ENCODE measurements at regions not wholly inside any gene's neighbourhood (a gene's known extent, or its start where the extent isn't known, plus 50 kb on each side); places are given as distances from the start of the nearest gene placed in this dataset.

GRCh38 chr13:53873558-53873957 lies 844.9 kb downstream of the OLFM4 start:
- no peak for TF ChIP-seq CTCF (IDR thresholded peaks at IDR 0.05; ENCODE audit: control insufficient read depth, insufficient read depth, low read depth, low read length, missing control alignments)
- no peak for DNase-seq (ENCODE audit: low read depth)

GRCh38 chr13:53878861-53879260 lies 850.2 kb downstream of the OLFM4 start:
- no peak overlapping the region for H3K4me3 ChIP-seq (ENCODE audit: control insufficient read depth, low read depth, low read length)
- TF ChIP-seq CTCF (IDR thresholded peaks at IDR 0.05; ENCODE audit: control insufficient read depth, insufficient read depth, low read depth, low read length, missing control alignments) = no peak
- no peak for DNase-seq (ENCODE audit: low read depth)

More at GRCh38 chr13:53873558-53873957, 844.9 kb downstream of the OLFM4 start:
- H3K4me3 ChIP-seq (ENCODE audit: control insufficient read depth, low read depth, low read length) = no peak overlapping the region

GRCh38 chr13:53885997-53886396 lies 857.4 kb downstream of the OLFM4 start:
- no peak for DNase-seq (ENCODE audit: low read depth)
- no peak for TF ChIP-seq CTCF (IDR thresholded peaks at IDR 0.05; ENCODE audit: control insufficient read depth, insufficient read depth, low read depth, low read length, missing control alignments)
- H3K4me3 ChIP-seq (ENCODE audit: control insufficient read depth, low read depth, low read length) = no peak overlapping the region

- H3K4me3 ChIP-seq (ENCODE audit: control insufficient read depth, low read depth, low read length) = no peak overlapping the region
- no peak for DNase-seq (ENCODE audit: low read depth)
- no peak for TF ChIP-seq CTCF (IDR thresholded peaks at IDR 0.05; ENCODE audit: control insufficient read depth, insufficient read depth, low read depth, low read length, missing control alignments)
These were observed 862.1 kb downstream of the OLFM4 start for GRCh38 chr13:53890696-53891095.

- DNase-seq (ENCODE audit: low read depth) = no peak
- TF ChIP-seq CTCF (IDR thresholded peaks at IDR 0.05; ENCODE audit: control insufficient read depth, insufficient read depth, low read depth, low read length, missing control alignments) = no peak
- no peak overlapping the region for H3K4me3 ChIP-seq (ENCODE audit: control insufficient read depth, low read depth, low read length)
These were observed 873.0 kb downstream of the OLFM4 start for GRCh38 chr13:53901593-53901992.

GRCh38 chr13:53907891-53908290 lies 879.3 kb downstream of the OLFM4 start:
- DNase-seq (ENCODE audit: low read depth) = no peak
- H3K4me3 ChIP-seq (ENCODE audit: control insufficient read depth, low read depth, low read length) = no peak overlapping the region
- TF ChIP-seq CTCF (IDR thresholded peaks at IDR 0.05; ENCODE audit: control insufficient read depth, insufficient read depth, low read depth, low read length, missing control alignments) = no peak

- H3K4me3 ChIP-seq (ENCODE audit: control insufficient read depth, low read depth, low read length) = no peak overlapping the region
- TF ChIP-seq CTCF (IDR thresholded peaks at IDR 0.05; ENCODE audit: control insufficient read depth, insufficient read depth, low read depth, low read length, missing control alignments) = no peak
- no peak for DNase-seq (ENCODE audit: low read depth)
These were observed 892.3 kb downstream of the OLFM4 start for GRCh38 chr13:53920916-53921315.

Measured in AG09309 (cell line).